ENCODE measurements at regions not wholly inside any gene's neighbourhood (a gene's known extent, or its start where the extent isn't known, plus 50 kb on each side); places are given as distances from the start of the nearest gene placed in this dataset.

DNA sequence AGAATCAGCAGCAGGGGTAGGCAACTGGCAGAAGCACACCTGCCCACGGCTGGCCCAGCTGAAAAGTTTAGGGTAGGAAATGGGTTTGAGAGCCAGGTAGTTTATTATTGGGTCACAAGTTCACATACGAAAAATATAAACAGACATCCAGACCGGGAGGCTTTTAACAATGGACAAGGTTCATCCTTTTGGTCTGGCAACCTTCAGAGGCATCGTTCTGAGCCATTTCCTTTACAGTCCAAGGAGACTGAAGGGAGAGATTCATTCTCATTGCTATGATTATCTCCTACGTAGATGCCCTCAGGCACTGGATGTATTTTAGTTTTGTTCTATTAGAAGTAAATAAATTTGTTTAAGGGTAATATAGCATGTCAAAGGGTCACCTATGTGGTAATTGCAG is 248.0 kb upstream of the THBS1 start (continued):
- TF ChIP-seq MTF2 (CRISPR knock-in tag; IDR thresholded peaks at IDR 0.05; ENCODE audit: borderline replicate concordance) (no peak), ZNF407 (CRISPR knock-in tag; IDR thresholded peaks at IDR 0.05; ENCODE audit: not compliant biosample characterization) (no peak), ZNF282 (IDR thresholded peaks at IDR 0.05; ENCODE audit: partially characterized antibody) (no peak), EEA1 (CRISPR knock-in tag; IDR thresholded peaks at IDR 0.05; ENCODE audit: borderline replicate concordance) (no peak), STAT5B (CRISPR knock-in tag; IDR thresholded peaks at IDR 0.05) (no peak), TCF7 (IDR thresholded peaks at IDR 0.05; ENCODE audit: low read depth) (no peak), ZNF230 (CRISPR knock-in tag; IDR thresholded peaks at IDR 0.05) (no peak), JUND (CRISPR knock-in tag; IDR thresholded peaks at IDR 0.05) (no peak), ZMAT3 (CRISPR knock-in tag; conservative IDR thresholded peaks at IDR 0.05) (no peak), DDIT3 (CRISPR knock-in tag; IDR thresholded peaks at IDR 0.05) (no peak)
- TF ChIP-seq, protein P1, sequence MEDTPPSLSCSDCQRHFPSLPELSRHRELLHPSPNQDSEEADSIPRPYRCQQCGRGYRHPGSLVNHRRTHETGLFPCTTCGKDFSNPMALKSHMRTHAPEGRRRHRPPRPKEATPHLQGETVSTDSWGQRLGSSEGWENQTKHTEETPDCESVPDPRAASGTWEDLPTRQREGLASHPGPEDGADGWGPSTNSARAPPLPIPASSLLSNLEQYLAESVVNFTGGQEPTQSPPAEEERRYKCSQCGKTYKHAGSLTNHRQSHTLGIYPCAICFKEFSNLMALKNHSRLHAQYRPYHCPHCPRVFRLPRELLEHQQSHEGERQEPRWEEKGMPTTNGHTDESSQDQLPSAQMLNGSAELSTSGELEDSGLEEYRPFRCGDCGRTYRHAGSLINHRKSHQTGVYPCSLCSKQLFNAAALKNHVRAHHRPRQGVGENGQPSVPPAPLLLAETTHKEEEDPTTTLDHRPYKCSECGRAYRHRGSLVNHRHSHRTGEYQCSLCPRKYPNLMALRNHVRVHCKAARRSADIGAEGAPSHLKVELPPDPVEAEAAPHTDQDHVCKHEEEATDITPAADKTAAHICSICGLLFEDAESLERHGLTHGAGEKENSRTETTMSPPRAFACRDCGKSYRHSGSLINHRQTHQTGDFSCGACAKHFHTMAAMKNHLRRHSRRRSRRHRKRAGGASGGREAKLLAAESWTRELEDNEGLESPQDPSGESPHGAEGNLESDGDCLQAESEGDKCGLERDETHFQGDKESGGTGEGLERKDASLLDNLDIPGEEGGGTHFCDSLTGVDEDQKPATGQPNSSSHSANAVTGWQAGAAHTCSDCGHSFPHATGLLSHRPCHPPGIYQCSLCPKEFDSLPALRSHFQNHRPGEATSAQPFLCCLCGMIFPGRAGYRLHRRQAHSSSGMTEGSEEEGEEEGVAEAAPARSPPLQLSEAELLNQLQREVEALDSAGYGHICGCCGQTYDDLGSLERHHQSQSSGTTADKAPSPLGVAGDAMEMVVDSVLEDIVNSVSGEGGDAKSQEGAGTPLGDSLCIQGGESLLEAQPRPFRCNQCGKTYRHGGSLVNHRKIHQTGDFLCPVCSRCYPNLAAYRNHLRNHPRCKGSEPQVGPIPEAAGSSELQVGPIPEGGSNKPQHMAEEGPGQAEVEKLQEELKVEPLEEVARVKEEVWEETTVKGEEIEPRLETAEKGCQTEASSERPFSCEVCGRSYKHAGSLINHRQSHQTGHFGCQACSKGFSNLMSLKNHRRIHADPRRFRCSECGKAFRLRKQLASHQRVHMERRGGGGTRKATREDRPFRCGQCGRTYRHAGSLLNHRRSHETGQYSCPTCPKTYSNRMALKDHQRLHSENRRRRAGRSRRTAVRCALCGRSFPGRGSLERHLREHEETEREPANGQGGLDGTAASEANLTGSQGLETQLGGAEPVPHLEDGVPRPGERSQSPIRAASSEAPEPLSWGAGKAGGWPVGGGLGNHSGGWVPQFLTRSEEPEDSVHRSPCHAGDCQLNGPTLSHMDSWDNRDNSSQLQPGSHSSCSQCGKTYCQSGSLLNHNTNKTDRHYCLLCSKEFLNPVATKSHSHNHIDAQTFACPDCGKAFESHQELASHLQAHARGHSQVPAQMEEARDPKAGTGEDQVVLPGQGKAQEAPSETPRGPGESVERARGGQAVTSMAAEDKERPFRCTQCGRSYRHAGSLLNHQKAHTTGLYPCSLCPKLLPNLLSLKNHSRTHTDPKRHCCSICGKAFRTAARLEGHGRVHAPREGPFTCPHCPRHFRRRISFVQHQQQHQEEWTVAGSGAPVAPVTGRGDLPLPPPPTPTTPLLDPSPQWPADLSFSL (CRISPR knock-in tag; IDR thresholded peaks at IDR 0.05): no peak
